HG03521 (cell line): ENCODE measurements at regions not wholly inside any gene's neighbourhood (a gene's known extent, or its start where the extent isn't known, plus 50 kb on each side); places are given as distances from the start of the nearest gene placed in this dataset.
"Not testable (repeated sequence)": the region's sequence is repeated elsewhere in the genome, so short reads cannot be mapped to it uniquely, and the experiment has no call there.

Experiments
- ATAC-seq: cut with Tn5 transposase; IDR thresholded peaks from one replicate; pipeline ENCODE4 v1.9.1; 2021; ENCODE audit warnings: mild to moderate bottlenecking, moderate library complexity; ENCODE audit not compliant: unreplicated experiment

DNA sequence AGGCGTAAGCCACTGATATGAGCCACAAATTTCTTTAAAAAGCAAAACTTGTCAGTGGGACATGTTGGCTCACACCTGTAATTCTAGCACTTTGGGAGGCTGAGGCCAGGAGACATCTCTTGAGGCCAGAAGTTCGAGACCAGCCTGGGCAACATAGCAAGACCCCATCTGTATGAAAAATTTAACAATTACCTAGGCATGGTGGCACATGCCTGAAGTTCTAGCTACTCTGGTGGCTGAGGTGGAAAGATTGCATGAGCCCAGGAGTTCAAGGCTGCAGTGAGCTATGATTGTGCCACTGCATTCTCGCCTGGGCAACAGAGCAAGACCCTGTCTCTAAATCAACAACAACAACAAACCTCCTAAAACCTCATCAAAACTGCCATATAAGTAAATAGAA lies 147.6 kb upstream of the BARHL2 start:
- no peak for ATAC-seq

DNA sequence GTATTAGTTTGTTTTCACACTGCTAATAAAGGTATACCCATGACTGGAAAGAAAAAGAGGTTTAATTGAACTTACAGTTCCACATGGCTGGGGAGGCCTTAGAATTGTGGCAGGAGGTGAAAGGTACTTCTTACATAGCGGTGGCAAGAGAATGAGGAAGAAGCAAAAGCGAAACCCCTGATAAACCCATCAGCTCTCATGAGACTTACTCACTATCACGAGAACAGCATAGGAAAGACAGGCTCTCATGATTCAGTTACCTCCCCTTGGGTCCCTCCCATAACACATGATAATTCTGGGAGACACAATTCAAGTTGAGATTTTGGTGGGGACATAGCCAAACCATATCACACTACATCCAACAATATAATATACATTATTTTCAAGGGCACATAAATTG lies 145.7 kb upstream of the BARHL2 start:
- no peak for ATAC-seq

DNA sequence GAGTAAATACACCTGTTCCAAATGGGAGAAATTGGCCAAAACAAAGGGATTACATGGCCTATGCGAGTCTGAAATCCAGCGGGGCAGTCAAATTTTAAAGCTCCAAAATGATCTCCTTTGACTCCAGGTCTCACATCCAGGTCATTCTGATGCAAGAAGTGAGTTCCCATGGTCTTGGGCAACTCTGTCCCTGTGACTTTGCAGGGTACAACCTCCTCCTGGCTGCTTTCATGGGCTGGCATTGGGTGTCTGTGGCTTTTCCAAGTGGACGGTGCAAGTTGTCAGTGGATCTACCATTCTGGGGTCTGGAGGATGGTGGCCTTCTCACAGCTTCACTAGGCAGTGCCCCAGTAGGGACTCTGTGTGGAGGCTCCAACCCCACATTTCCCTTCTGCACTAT lies 144.3 kb upstream of the BARHL2 start:
- not testable (repeated sequence) for ATAC-seq

DNA sequence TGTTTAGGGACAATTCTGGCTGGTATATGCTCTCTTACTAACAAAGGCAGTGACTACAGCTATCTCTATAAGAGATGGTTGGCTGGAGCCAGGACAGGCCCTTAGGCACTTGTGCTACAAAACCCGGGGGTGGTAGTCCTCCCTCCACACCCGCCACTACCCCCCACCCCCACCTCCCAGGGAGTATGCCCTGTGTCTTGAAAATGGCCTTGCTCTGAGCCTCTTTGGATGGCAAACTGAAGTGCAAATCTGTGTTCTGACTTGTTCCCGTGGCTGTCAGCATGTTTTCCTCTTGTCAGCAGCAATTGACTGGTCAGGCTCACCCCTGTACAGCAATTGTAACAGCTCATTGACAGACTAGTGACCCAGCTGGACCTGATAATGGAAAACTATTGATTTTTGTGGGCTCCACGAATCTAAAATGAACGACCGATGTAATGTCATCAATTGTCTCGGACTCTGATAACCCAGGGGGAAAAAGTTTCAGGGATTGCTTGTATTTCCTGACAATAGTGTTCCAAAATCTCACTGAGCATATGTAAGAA lies 139.4 kb upstream of the BARHL2 start:
- no peak for ATAC-seq

DNA sequence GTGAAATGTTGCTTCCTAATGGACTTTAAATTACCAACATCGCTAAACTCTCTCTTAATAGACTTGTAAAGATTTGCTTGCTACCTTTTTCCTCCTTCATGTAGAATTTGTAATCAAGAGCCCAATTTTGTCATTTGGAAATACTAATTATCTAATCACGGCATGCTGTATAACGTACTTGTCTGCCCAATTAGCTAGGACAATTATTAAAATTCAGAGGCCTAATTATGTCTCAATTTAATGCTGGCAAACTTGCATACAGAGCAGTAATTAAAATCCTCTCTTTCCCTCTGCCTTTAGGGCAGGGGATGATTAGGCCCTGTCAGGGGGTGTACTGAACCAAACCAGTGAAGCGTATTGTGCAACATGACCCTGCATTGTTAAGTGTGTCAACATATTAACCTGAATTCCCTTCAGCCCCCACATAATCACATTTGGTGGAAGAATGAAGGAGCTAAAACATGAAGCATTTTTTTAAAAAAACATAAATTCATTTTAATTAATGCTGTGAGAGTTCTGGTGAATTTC lies 137.4 kb upstream of the BARHL2 start:
- no peak for ATAC-seq

DNA sequence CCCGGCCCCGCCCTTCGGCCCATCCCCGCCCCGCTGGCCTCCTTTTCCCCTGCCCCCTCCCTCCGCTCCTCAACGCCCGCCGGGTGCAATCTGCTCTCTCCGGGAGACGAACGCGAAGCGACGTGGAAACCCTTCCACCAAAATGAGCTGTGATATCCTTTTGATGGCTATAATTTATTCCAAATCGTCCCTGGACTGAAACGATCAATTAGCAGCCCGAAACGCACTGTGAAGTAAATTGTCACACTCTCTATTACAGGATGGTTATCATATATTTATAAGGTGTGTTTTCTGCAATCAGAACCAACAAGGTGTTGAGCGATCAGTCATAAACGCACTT lies 134.6 kb upstream of the BARHL2 start:
- ATAC-seq: no peak

DNA sequence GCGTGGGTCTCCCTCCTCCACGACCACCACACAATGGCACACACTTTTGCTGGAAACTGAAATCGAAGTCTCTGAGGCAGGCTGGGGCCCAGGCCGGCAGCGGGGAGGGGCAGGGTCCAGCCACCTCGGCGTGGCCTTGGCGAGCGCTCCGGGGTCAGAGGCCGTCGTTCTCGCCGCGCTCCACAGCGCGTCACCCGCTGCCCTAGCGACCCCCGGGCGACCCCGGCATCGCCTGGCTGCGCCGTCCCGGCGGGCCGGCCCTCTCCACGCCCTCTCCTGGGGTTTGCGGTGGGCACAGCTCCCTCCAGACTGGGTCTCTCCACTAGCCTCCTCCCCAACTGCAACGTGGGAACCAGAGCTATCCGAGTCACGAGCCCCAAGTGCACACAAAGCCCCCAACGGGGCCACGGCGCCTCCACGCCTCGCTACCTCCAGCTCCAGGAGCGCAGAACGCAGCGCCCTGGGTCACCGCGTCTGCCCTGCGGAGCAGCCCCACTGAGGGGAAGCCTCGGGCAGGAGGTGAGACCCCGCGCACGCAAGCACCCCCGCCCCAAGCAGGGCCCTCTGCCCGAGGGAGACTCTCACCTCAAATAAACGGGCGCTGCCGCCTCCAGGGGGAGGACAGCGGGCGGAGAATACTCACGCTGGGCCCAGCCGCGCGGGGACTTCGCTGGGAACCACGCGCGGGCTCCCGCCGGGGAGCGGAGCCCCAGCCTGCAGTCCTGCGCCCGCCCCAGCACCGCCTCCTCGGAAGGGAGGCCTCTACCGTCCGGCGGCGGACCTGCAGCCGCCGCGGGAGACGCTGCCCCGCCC lies 134.0 kb upstream of the BARHL2 start:
- ATAC-seq: peak; percentile 100

DNA sequence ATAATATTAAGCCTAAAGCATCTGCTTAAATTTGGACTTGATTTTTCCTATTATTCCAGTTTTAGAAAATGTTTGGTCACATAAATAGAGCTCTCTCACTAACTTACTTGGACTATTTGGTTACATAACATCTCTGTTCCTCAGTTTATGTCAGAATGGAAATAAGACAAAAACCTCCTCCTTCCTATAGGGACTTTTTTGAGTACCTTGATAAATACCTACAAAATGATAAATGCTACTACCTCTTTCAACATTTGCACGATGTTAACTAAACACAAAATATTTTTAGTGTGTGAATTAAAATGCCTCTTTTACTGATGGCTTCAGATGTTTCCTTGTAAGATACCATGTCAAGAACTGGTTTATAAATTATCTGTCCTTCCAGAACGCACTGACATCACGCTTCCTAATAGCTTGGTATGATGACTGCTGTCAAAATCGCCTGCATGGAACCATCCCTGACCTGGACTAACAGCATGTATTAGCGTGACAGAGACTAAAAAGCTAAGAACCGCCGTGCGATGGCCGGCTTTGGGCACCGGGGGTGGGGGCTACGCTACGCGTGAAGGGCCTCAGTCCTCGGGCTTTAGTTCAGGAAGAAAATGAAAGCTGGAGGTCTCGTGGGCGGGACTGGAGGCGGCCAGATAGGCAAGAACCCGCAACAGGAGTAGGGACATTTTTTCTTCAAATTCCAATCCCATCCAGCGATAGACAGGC lies 133.2 kb upstream of the BARHL2 start:
- ATAC-seq: no peak

DNA sequence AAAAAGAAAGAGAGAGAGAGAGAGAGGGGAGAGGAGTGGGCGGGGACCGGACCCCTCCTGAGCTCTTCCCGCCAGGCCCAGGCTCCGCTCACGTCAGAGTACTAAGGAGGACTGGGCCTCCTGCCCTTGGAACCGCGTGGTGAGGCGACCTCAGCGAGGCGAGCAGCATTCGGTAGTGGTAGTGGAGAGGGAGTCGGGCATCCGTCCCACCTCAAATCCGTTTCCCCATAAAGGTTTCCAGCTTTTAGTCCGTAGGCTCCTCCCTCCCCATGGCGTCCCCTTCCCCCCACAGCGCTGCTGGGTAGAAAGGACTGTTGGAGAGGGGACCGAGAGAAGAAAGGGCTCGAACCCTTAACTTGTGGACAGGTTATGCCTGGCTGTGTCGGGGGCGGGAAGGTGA lies 124.4 kb upstream of the BARHL2 start:
- ATAC-seq: no peak

DNA sequence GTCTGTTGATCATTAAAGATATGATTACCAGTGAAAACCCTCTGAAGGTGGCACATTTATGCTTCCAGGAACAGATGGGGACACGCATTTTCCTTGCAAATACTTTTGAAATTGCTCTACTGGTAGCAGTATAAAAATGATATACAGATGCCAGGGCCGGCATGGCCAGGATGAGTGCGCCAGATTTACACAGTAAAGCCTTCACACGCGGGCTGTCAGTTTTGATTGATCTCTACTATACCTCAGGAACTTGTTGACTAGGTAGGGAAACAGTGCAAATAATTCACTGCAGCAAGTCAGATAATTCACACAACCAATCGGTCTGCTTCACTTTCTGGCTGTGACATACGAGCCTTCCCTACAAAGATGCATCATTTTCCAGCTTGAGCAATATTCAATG lies 123.2 kb upstream of the BARHL2 start:
- ATAC-seq: no peak

DNA sequence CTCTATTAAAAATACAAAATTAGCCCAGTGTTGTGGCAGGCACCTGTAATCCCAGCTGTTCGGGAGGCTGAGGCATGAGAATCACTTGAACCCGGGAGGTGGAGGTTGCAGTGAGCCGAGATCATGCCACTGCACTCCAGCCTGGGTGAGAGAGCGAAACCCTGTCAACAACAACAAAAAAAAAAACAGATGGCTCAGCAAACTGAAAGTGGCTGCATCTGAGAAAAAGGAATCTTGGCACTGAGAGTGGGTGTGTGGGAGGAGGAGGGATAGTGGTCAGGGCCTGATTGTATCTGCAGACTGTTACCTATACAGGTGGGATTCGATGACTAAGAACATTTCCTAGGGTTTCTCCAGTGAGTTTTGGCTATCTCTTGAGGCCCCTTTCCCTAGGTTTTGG lies 122.2 kb upstream of the BARHL2 start:
- no peak for ATAC-seq

DNA sequence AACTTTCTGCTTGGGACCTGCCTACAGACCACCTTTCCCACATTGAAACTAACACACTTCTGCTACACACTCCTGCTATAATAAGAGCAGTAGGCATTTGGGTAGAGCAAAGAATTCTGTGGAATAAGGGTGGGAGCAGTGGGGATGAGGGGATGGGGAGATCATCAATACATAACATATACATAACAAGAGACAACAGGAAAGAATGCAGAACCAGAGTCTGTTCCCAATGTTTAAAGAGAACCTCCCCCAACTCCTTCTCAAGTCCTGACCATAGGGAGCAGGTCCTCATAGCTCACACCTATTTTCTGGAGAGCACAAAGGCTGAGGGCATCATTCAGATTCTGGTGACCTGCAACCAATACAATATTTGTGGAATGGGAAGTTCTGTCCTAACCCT lies 121.6 kb upstream of the BARHL2 start:
- no peak for ATAC-seq

DNA sequence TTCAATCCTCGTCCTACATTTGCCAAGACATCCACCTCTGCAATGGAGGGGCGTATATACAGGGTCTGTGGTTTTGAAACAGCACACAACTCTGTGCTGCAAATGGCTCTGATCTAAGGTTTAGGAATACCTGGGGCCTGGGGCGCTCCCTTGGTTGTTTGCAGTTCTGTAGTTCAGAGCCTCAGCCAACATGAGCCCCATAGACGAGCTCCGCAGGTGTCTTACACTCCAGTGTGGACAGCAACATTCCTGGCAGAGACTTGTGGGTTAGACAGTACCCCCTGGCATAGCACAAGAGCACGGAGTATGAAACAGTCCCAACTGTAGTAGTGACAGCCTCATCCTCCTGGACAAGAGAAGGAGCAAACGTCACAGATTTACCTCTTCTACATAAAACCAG lies 120.3 kb upstream of the BARHL2 start:
- no peak for ATAC-seq

DNA sequence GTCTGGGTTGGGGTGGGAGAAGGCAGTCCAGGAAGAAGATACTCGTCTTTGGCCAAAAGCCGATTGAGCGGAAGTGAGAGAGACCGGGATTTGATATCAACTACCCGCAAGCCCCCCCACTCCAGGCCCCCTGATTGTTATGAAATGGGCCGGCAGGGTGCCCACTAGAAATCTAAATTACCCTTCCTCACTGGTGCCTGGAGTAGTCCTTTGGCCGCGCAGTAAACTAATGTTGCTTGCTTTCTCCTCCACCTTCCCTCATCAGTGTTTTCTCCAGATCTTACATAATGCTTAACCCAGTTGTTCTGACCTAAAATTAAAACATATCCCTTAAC lies 119.2 kb upstream of the BARHL2 start:
- no peak for ATAC-seq

DNA sequence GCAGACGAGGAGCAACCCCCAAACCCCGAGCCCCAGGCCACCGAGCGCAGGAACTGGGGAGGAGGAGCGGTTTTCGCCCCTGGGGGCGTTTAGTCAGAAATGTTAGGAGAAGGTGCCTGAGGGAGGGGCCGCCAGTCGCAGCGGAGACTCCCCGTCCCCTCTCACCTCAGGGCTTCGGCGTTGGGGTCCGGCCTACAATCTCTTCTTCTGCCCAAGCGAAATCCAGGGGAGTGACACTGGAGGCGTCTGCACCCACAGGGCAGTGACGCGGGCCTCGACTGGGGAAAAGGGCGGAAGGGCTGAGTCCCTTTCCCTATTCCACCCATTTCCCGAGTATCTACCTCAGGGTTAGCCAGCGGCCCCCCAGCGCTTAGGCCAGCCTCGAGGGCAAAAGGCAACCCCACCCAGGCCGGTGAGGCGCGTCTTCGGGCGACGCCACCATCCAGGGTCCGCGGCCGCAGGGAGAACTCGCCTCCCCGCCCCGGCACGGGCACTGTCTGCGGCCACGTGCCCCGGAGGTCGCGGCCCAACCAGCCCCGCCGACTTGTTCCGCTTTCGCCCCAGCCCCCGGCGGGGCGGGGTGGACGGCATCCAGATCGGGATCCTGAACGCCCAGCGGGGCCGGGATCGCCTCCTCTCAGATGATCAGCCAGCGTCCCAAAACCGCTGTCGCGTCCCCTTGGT lies 118.7 kb upstream of the BARHL2 start:
- ATAC-seq: no peak

DNA sequence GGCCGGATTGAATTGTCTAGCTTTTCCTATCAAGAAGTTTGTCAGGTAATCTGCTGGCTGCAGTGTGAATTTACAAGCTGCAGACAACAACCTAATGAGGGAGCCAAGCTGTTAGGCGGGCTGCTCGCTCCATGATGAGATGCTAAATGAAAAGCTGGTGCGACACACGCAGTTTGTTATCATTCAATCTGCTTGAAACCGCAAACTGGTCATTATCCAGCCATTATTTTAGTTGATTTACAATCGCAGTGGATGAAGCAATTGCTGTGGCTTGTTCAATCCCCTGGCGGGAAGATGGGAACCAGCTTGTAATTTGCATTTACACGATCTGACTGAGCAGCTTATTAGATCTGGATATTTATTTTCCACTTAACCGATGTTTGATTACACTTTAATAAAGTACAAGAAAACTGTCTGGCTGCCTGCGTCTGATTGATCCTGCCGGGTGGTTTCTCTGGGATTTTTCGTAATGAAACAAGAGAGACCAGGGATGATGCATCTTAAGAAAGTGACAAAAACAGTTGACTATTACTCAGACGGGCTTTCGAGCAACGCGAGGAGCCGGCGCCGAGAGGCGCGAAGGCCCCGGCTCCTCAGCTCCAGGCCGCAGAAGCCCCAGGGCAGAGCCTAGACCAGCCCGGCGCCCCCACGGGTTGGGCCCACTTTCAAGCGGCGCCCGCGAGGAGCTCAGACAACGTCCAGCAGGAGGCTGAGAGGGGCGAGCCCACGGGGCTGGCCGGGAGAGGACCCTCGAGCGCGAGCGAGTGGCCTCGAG lies 118.0 kb upstream of the BARHL2 start:
- ATAC-seq: no peak

DNA sequence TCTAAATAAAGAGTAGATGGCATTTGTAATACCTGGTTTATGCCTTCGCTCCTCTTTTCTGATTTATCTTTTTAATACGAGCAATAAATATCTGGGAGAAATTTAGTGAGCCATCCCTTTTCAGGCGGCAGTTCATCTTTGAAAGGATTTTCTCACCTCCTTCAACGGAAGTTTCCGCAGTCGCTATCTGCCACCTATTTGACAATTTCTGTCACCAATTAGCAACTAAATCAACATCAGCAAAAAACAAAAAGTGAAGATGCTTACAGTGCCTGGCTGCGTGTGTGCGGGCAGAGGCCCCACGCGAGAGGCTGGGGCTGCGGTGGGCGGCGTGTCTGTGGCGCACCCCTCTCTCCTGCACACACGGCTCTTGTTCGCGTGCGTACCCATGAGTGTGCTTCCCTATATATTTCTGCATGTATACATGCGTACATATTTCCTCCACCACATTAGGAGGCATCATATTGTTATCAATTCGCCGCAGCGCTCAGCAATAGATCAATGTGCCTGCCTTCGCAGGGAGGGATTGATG lies 117.3 kb upstream of the BARHL2 start:
- no peak for ATAC-seq

DNA sequence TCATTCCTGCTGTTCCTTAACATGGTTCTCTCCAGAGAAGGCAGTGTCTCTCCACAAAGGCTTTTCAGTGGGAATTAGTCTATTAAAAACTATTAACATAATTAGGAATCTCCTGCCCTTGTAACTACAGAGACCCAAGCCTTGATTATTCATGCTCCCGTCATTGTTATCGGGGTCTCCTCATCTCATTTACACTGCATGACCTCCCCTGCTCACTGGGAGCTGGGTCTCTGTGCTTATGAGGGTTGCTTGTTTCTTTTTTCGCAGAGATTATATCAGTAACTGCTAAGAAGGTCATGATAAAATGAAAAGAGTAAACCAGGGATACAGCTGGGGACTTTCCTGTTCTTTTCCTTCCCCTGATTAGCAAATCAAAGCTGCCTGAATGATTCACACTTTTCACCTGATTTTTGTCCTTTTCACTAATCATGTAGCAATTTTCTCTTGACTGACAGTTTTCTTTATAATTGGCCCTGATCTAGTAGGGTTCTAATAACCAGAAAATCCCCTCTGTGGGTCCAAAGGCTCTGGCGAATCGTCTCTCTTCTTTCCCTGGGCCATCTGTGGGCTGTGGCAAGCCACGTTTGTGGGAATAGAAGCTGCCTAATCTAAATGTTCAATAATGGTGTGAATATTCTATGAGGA lies 116.5 kb upstream of the BARHL2 start:
- ATAC-seq: no peak

DNA sequence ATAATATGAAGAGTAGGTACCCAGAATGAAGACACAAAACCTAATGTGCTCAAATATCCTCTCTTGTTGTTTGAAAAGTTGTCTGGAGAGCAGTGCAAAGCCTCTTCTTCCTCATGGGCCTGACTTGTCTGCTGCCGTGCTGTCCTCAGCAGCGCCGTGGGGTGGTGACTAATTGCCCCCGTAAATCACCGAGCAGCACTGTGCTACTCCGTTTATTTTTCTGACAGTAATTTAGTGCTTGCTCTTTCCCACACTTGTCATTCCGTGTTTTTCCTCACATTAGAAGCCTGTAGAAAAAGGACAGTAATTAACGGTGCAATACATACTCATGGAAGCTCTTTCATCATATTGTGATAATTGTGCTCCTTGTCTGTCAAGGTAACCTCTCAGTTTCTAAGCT lies 114.8 kb upstream of the BARHL2 start:
- ATAC-seq: no peak

DNA sequence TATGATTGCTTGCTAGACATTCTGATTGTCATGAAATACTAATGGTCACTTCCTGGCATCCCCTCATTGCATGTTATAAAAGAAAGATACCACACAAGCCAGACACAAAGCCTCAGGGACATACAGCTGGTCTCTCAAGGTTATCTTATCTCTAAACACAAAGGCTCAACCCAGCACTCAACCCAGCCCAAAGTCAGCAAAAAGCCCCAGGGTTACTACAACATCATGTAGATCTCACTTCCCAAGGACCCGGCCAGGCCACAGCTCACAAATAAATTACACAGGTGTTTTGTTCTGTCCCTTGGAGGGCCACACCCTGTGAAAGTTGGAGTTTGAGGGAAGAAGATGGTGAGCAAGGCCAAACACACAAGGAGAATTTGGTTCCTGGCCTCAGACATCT lies 109.7 kb upstream of the BARHL2 start:
- no peak for ATAC-seq
